Keratinocyte (primary cell): ENCODE measurements at regions not wholly inside any gene's neighbourhood (a gene's known extent, or its start where the extent isn't known, plus 50 kb on each side); places are given as distances from the start of the nearest gene placed in this dataset.

Experiments used
- DNase-seq: peaks from one replicate; pipeline ENCODE4 v3.0.0-alpha.2; 2011; ENCODE audit warnings: low read depth, missing footprints, low spot score
- FAIRE-seq: peaks from 2 replicates; lab custom pipeline; 2011; peaks lifted over from hg19 to GRCh38; lab: Jason Lieb, UNC
- H2AFZ ChIP-seq: 2 replicates; pipeline ENCODE4 v1.6.0; 2012; ENCODE audit warnings: low read length, control low read depth, inconsistent platforms; ENCODE audit not compliant: control insufficient read depth
- H3K27ac ChIP-seq: 2 replicates; pipeline ENCODE4 v1.5.1; 2011; ENCODE audit warnings: low read length; ENCODE audit not compliant: control insufficient read depth, insufficient read depth
- H3K27me3 ChIP-seq: 3 replicates; pipeline ENCODE4 v1.6.0; 2011; ENCODE audit warnings: low read length; ENCODE audit not compliant: control insufficient read depth, insufficient read depth; ENCODE audit errors: extremely low read depth
- H3K36me3 ChIP-seq, 2 experiments: 2 replicates in 1 of 2; 3 replicates in 1 of 2; pipeline ENCODE4 v1.5.1; 2011; ENCODE audit warnings: low read length in 2 of 2, mild to moderate bottlenecking in 1 of 2; ENCODE audit not compliant: control insufficient read depth in 2 of 2, insufficient read depth in 2 of 2; ENCODE audit errors: extremely low read depth in 1 of 2
- H3K4me1 ChIP-seq: 3 replicates; pipeline ENCODE4 v1.5.1; 2011; ENCODE audit warnings: low read length; ENCODE audit not compliant: control insufficient read depth, insufficient read depth; ENCODE audit errors: extremely low read depth
- H3K4me2 ChIP-seq: 3 replicates; pipeline ENCODE4 v1.6.0; 2011; ENCODE audit warnings: low read depth, low read length; ENCODE audit not compliant: control insufficient read depth, insufficient read depth; ENCODE audit errors: extremely low read depth
- H3K4me3 ChIP-seq, 3 experiments: fragments of 200-600 bp in 1 of 3; sonication (generic) in 1 of 3; 2 replicates in 2 of 3; 3 replicates in 1 of 3; pipeline ENCODE4 v1.5.1; 2011 to 2016; ENCODE audit warnings: low read length in 3 of 3, mild to moderate bottlenecking in 3 of 3, control low read depth in 2 of 3, inconsistent platforms in 1 of 3, low read depth in 1 of 3, mixed read lengths in 1 of 3, mixed run types in 1 of 3, moderate library complexity in 1 of 3; ENCODE audit not compliant: control insufficient read depth in 2 of 3, insufficient read depth in 2 of 3; ENCODE audit errors: extremely low read depth in 1 of 3
- H3K79me2 ChIP-seq: 2 replicates; pipeline ENCODE4 v1.6.0; 2012; ENCODE audit warnings: low read length; ENCODE audit not compliant: control insufficient read depth, insufficient read depth
- H3K9ac ChIP-seq: 3 replicates; pipeline ENCODE4 v1.6.0; 2011; ENCODE audit warnings: low read length; ENCODE audit not compliant: control insufficient read depth, insufficient read depth; ENCODE audit errors: extremely low read depth
- H3K9me1 ChIP-seq: 3 replicates; pipeline ENCODE4 v1.6.0; 2011; ENCODE audit warnings: low read length; ENCODE audit not compliant: control insufficient read depth, insufficient read depth; ENCODE audit errors: extremely low read depth
- H3K9me3 ChIP-seq: 2 replicates; pipeline ENCODE4 v1.5.1; 2012; ENCODE audit warnings: low read depth, low read length; ENCODE audit not compliant: control insufficient read depth
- H4K20me1 ChIP-seq: 3 replicates; pipeline ENCODE4 v1.6.0; 2011; ENCODE audit warnings: low read length; ENCODE audit not compliant: control insufficient read depth, insufficient read depth; ENCODE audit errors: extremely low read depth
- EZH2 ChIP-seq: IDR thresholded peaks from one replicate; pipeline ENCODE4 v1.6.1; 2012; ENCODE audit warnings: inconsistent platforms, mild to moderate bottlenecking, low read length, moderate library complexity
- dilution Hi-C: fragments of 300-500 bp; cut with MboI; formaldehyde crosslinking; loops from one replicate; pipeline ENCODE4 v1.7.0; 2020; ENCODE audit warnings: low sequenced_read_pairs; ENCODE audit not compliant: extremely low pct_ligation_motif_present
- TF ChIP-seq, protein P1 (sequence below), 3 experiments: IDR thresholded peaks in 1 of 3; conservative IDR thresholded peaks in 1 of 3; optimal IDR thresholded peaks in 1 of 3; 2 replicates in 2 of 3; 3 replicates in 1 of 3; pipeline versions ENCODE3 to v1.5.1; 2011; ENCODE audit warnings: low read length in 3 of 3, mild to moderate bottlenecking in 3 of 3, moderate library complexity in 2 of 3, control low read depth in 1 of 3, inconsistent platforms in 1 of 3; ENCODE audit not compliant: insufficient read depth in 2 of 3; ENCODE audit errors: extremely low read depth in 1 of 3

DNA sequence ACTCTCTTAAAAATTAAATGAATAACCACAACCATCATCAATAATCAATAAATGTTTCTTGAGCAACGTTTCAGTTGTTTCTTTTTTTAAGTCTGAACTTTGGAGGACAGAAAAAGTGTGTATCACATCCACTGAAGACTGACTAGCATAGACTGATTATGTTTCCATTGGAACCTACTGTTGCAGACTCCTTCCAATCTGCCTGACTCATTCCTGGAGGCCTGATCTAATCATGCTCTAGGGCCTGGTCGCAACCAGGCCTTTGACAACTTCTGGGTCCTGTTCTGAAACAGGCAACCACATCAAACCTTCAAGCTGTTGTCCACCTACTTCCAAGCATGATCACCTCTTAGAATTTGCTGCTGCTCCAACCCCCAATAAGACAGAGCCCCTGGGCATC is 109.2 kb upstream of the NUDT7 start:
- Histone ChIP-seq H3K79me2 (no peaks in the 10 kb centered on the region), H3K27me3 (no peaks in the 10 kb centered on the region), H3K9ac (no peak overlapping the region), H3K27ac (no peak overlapping the region), H3K4me1 (no peaks in the 10 kb centered on the region), H4K20me1 (no peaks in the 10 kb centered on the region), H3K4me3 (no peak overlapping the region), H3K9me1 (no peaks in the 10 kb centered on the region), H3K9me3 (no peaks in the 10 kb centered on the region), H2AFZ (no peak overlapping the region), H3K4me2 (no peak overlapping the region), H3K36me3 (no peaks in the 10 kb centered on the region)
- DNase-seq (no peak), FAIRE-seq (no peak)
- dilution Hi-C loops: no loop called here
- no peak for TF ChIP-seq EZH2
- TF ChIP-seq, protein P1, sequence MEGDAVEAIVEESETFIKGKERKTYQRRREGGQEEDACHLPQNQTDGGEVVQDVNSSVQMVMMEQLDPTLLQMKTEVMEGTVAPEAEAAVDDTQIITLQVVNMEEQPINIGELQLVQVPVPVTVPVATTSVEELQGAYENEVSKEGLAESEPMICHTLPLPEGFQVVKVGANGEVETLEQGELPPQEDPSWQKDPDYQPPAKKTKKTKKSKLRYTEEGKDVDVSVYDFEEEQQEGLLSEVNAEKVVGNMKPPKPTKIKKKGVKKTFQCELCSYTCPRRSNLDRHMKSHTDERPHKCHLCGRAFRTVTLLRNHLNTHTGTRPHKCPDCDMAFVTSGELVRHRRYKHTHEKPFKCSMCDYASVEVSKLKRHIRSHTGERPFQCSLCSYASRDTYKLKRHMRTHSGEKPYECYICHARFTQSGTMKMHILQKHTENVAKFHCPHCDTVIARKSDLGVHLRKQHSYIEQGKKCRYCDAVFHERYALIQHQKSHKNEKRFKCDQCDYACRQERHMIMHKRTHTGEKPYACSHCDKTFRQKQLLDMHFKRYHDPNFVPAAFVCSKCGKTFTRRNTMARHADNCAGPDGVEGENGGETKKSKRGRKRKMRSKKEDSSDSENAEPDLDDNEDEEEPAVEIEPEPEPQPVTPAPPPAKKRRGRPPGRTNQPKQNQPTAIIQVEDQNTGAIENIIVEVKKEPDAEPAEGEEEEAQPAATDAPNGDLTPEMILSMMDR (optimal IDR thresholded peaks at IDR 0.05 in 1 of 3, IDR thresholded peaks at IDR 0.05 in 1 of 3, conservative IDR thresholded peaks at IDR 0.05 in 1 of 3; ENCODE audit: extremely low read depth in 1 of 3, insufficient read depth in 2 of 3, low read length in 3 of 3): no peak

DNA sequence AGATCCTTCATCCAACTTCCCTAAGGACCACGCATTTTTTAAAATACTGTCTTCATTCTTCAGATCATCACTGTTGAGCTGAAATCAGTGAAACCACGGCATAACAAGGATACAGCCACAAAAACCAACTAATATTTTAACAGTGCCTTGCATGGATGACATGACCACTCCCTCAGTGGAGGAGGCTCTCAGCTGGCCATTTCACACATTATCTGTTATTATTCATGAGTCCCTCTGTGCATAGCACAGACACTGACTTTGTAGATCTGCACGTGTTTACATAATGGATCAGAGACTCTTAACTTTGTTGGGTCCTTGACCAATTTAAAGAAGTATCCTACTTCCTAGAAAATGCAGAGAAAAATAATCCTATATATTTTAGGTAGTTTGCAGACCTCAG is 104.8 kb upstream of the NUDT7 start:
- H3K4me2 ChIP-seq: no peak overlapping the region
- no peaks in the 10 kb centered on the region for H3K36me3 ChIP-seq
- no peaks in the 10 kb centered on the region for H3K79me2 ChIP-seq
- no peaks in the 10 kb centered on the region for H3K27me3 ChIP-seq
- no peaks in the 10 kb centered on the region for H4K20me1 ChIP-seq
- TF ChIP-seq, protein P1 (optimal IDR thresholded peaks at IDR 0.05 in 1 of 3, IDR thresholded peaks at IDR 0.05 in 1 of 3, conservative IDR thresholded peaks at IDR 0.05 in 1 of 3; ENCODE audit: extremely low read depth in 1 of 3, insufficient read depth in 2 of 3, low read length in 3 of 3): no peak
- no peak for TF ChIP-seq EZH2
- FAIRE-seq (no peak), DNase-seq (no peak)
- H3K9ac ChIP-seq: no peak overlapping the region
- no peaks in the 10 kb centered on the region for H3K9me3 ChIP-seq
- dilution Hi-C loops: no loop called here
- H3K4me3 ChIP-seq: no peak overlapping the region
- no peak overlapping the region for H2AFZ ChIP-seq
- H3K27ac ChIP-seq: no peak overlapping the region
- no peaks in the 10 kb centered on the region for H3K9me1 ChIP-seq
- no peaks in the 10 kb centered on the region for H3K4me1 ChIP-seq
